ENCODE measurements at regions not wholly inside any gene's neighbourhood (a gene's known extent, or its start where the extent isn't known, plus 50 kb on each side); places are given as distances from the start of the nearest gene placed in this dataset.

DNA sequence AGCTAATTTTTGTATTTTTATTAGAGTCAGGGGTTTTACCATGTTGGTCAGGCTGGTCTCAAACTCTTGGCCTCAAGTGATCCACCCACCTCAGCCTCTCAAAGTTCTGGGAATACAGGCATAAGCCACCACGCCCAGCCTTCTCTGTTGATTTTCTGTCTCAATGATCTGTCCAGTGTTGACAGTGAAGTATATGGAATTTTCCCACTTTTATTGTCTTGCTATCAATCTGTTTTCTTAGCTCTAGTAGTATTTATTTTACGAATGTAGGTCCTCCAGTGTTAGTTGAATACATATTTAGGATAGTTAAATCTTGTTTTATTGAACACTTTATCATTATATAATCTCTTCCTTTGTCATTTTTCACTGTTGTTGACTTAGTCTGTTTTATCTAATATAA lies 1603.9 kb downstream of the ADGRL3 start:
- Mint-ChIP-seq H3K9me3 (peaks cover 5 to 18% of the 10 kb centered on the region in 2 donors), H3K27ac (no peak overlapping the region), H3K36me3 (peaks cover 0 to 11% of the 10 kb centered on the region in 2 donors)
- no peak for DNase-seq (ENCODE audit: low spot score in 2 of 2)
- no peak for ATAC-seq

- DNase-seq (ENCODE audit: low spot score in 2 of 2) (no peak), ATAC-seq (no peak)
- H3K27ac Mint-ChIP-seq: no peak overlapping the region
- H3K9me3 Mint-ChIP-seq: peaks cover 9 to 15% of the 10 kb centered on the region in 2 donors
- peaks cover 0 to 5% of the 10 kb centered on the region in 2 donors for H3K36me3 Mint-ChIP-seq
These were observed 1597.1 kb downstream of the ADGRL3 start for GRCh38 chr4:62797221-62797620.

DNA sequence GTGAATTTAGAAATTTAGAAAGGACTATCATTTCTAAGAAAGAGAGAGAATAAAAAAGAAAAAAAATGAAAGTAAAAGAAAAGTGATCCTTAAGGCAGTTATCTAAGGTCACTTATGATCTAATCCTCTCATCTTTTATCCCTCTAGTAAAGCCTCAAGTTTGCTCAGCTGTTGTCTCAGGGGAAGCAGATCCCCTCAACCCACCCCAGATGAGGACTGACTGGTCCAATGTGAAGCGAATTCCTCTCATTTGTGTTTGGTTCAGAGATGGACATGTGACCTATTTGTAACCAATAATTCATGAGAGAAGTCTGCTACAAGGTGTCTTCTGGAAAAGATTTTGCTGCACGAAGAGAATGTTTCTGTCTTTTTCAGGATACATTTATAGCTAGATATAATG lies 1591.3 kb downstream of the ADGRL3 start:
- Mint-ChIP-seq H3K9me3 (peaks cover 13% of the 10 kb centered on the region in 2 donors), H3K27ac (no peak overlapping the region), H3K36me3 (no peaks in the 10 kb centered on the region)
- DNase-seq (ENCODE audit: low spot score in 2 of 2) (no peak), ATAC-seq (no peak)

- DNase-seq (ENCODE audit: low spot score in 2 of 2) (no peak), ATAC-seq (no peak)
- H3K9me3 Mint-ChIP-seq: peaks cover 24% of the 10 kb centered on the region in 2 donors
- H3K36me3 Mint-ChIP-seq: no peaks in the 10 kb centered on the region
- no peak overlapping the region for H3K27ac Mint-ChIP-seq
These were observed 1571.9 kb downstream of the ADGRL3 start for GRCh38 chr4:62771983-62772557.

DNA sequence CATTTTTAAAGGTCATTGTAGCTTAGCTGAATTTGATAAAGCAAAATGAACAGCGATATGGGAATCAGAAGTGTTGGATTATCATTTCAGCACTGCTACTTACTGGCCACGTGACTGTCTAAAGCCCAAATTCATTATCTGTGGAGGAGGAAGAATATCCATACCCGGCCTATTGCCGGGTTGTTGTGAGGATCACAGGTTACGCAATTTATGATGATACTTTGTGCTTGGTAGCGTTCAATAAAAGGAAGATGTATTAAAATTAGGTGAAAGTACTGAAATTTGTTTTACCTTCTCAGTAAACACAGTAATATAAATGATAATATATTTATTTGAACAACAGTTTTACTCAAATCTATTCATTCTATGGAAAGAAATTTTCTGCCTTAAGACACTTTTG lies 1540.2 kb downstream of the ADGRL3 start:
- peaks cover 0 to 3% of the 10 kb centered on the region in 2 donors for H3K36me3 Mint-ChIP-seq
- H3K9me3 Mint-ChIP-seq: peaks cover 5 to 11% of the 10 kb centered on the region in 2 donors
- DNase-seq (ENCODE audit: low spot score in 2 of 2) (no peak), ATAC-seq (no peak)
- no peak overlapping the region for H3K27ac Mint-ChIP-seq

GRCh38 chr4:62717154-62717553 lies 1517.0 kb downstream of the ADGRL3 start:
- no peaks in the 10 kb centered on the region for H3K36me3 Mint-ChIP-seq
- DNase-seq (ENCODE audit: low spot score in 2 of 2) (no peak), ATAC-seq (no peak)
- no peak overlapping the region for H3K27ac Mint-ChIP-seq
- peaks cover 12 to 13% of the 10 kb centered on the region in 2 donors for H3K9me3 Mint-ChIP-seq

GRCh38 chr4:62711575-62711974 lies 1511.4 kb downstream of the ADGRL3 start:
- ATAC-seq: no peak
- Mint-ChIP-seq H3K36me3 (no peaks in the 10 kb centered on the region), H3K27ac (no peak overlapping the region)

GRCh38 chr4:62709618-62710252 lies 1509.6 kb downstream of the ADGRL3 start:
- H3K27ac Mint-ChIP-seq: no peak overlapping the region
- no peak for ATAC-seq
- H3K36me3 Mint-ChIP-seq: no peaks in the 10 kb centered on the region
- H3K9me3 Mint-ChIP-seq: peaks cover 11 to 17% of the 10 kb centered on the region in 2 donors
- no peak for DNase-seq (ENCODE audit: low spot score in 2 of 2)

More at GRCh38 chr4:62711575-62711974, 1511.4 kb downstream of the ADGRL3 start:
- H3K9me3 Mint-ChIP-seq: peaks cover 18 to 23% of the 10 kb centered on the region in 2 donors
- DNase-seq (ENCODE audit: low spot score in 2 of 2): no peak

- ATAC-seq (no peak), DNase-seq (ENCODE audit: low spot score in 2 of 2) (no peak)
- Mint-ChIP-seq H3K27ac (no peak overlapping the region), H3K9me3 (peaks cover 13 to 22% of the 10 kb centered on the region in 2 donors), H3K36me3 (no peaks in the 10 kb centered on the region)
These were observed 1506.3 kb downstream of the ADGRL3 start for GRCh38 chr4:62706423-62706822.

DNA sequence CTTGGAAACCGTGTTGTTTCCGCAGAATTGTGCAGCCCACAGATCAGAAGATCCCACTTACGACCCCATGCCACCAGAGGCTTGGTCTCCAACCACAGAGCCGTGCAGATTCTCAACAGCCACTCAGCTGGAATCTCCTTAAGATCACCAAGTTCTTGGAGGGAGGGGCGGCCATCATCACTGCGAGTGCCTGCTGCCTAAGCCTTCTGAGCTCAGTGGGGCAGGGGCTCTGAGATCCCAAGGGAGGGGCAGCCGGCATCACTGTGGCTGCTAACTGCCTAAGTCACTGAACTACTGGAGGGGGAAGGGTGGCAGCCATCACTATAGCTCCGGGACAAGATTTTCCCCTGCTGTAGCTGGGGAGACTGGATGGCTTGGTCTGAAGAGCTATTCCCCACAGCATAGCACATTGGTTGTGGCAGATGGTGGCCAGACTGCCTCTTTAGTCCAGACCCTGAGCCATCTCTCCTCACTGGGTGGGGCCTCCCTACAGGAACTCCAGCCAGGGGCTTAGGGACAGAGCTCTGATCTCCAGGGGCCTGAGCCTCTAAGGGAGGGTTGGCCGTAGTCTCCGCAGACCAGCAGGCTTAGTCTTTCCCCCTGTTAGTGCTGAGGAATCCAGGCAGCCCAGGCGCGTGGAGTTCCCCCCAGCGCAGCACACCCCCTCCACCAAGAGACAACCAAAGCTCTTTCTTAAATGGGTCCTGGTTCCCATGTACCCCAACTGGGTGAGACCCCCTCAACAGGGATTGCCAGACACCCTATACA lies 1483.9 kb downstream of the ADGRL3 start:
- no peak overlapping the region for H3K27ac Mint-ChIP-seq
- ATAC-seq (no peak), DNase-seq (ENCODE audit: low spot score in 2 of 2) (no peak)
- H3K36me3 Mint-ChIP-seq: peaks cover 0 to 5% of the 10 kb centered on the region in 2 donors
- peaks cover 27 to 31% of the 10 kb centered on the region in 2 donors for H3K9me3 Mint-ChIP-seq

DNA sequence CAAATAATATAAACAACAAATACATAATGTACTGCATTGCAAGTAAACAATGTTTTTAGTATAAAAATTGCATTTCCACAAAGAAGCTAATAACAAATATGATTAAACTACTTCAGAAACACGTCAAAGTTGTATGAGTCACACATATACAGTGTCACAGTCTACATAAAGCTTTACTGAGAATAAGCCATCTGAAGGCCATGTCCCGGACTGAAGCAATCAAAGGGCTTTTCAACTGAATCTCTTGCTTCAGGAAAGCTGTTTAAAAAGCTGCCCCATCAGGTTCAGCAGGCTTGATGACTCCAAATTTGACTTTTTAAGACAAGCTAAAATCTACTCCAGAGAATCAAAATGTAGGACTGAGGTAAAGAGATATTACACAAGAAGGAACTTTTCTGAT lies 1476.8 kb downstream of the ADGRL3 start:
- no peak for DNase-seq (ENCODE audit: low spot score in 2 of 2)
- H3K9me3 Mint-ChIP-seq: peaks cover 4 to 18% of the 10 kb centered on the region in 2 donors
- ATAC-seq: no peak
- H3K27ac Mint-ChIP-seq: no peak overlapping the region
- H3K36me3 Mint-ChIP-seq: no peaks in the 10 kb centered on the region

GRCh38 chr4:62670514-62670913 lies 1470.4 kb downstream of the ADGRL3 start:
- H3K27ac Mint-ChIP-seq: no peak overlapping the region
- H3K9me3 Mint-ChIP-seq: peaks cover 0 to 4% of the 10 kb centered on the region in 2 donors
- ATAC-seq (no peak), DNase-seq (ENCODE audit: low spot score in 2 of 2) (no peak)
- no peaks in the 10 kb centered on the region for H3K36me3 Mint-ChIP-seq

GRCh38 chr4:62661821-62662220 lies 1461.7 kb downstream of the ADGRL3 start:
- no peak for DNase-seq (ENCODE audit: low spot score in 2 of 2)
- H3K36me3 Mint-ChIP-seq: no peaks in the 10 kb centered on the region
- no peak for ATAC-seq
- no peak overlapping the region for H3K27ac Mint-ChIP-seq
- peaks cover 3 to 8% of the 10 kb centered on the region in 2 donors for H3K9me3 Mint-ChIP-seq

GRCh38 chr4:62656006-62656405 lies 1455.9 kb downstream of the ADGRL3 start:
- DNase-seq (ENCODE audit: low spot score in 2 of 2) (no peak), ATAC-seq (no peak)
- Mint-ChIP-seq H3K27ac (no peak overlapping the region), H3K9me3 (peaks cover 8 to 22% of the 10 kb centered on the region in 2 donors), H3K36me3 (no peaks in the 10 kb centered on the region)

GRCh38 chr4:62644372-62644771 lies 1444.2 kb downstream of the ADGRL3 start:
- ATAC-seq (no peak), DNase-seq (ENCODE audit: low spot score in 2 of 2) (no peak)
- Mint-ChIP-seq H3K36me3 (no peaks in the 10 kb centered on the region), H3K27ac (no peak overlapping the region), H3K9me3 (peaks cover 21 to 28% of the 10 kb centered on the region in 2 donors)

- no peak for ATAC-seq
- H3K9me3 Mint-ChIP-seq: peaks cover 17 to 18% of the 10 kb centered on the region in 2 donors
These were observed 1440.2 kb downstream of the ADGRL3 start for GRCh38 chr4:62640296-62640695.

DNA sequence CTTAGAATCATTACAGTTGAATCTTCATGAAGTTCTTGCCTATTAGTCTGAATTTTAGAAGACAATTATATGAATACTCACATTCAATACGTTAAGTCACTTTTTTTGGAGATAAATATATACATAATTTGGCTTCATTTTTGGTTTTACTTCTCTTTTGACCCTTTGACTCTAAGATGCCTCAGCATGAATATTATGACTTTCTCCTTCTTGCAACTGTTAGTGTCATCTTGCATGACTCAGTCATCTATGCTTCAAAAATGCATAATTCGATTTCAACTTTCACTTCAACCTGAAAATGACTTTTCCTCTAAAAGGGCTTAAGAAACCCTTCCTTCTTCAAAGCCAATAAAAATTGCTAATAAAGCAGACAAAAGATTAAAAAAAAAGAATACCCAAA lies 1427.5 kb downstream of the ADGRL3 start:
- no peak overlapping the region for H3K27ac Mint-ChIP-seq
- no peak for ATAC-seq
- H3K36me3 Mint-ChIP-seq: peaks cover 0 to 1% of the 10 kb centered on the region in 2 donors
- H3K9me3 Mint-ChIP-seq: peaks cover 13 to 20% of the 10 kb centered on the region in 2 donors
- no peak for DNase-seq (ENCODE audit: low spot score in 2 of 2)

More at GRCh38 chr4:62640296-62640695, 1440.2 kb downstream of the ADGRL3 start:
- DNase-seq (ENCODE audit: low spot score in 2 of 2): no peak
- H3K36me3 Mint-ChIP-seq: no peaks in the 10 kb centered on the region
- no peak overlapping the region for H3K27ac Mint-ChIP-seq

All from activated naive CD4-positive, alpha-beta T cell treated with anti-CD3 and anti-CD28 coated beads, Interleukin-2, amount 50 U/mL, for 72 hours (primary cell).